ENCODE measurements at regions not wholly inside any gene's neighbourhood (a gene's known extent, or its start where the extent isn't known, plus 50 kb on each side); places are given as distances from the start of the nearest gene placed in this dataset.

- no peak for TF ChIP-seq CTCF (IDR thresholded peaks at IDR 0.05)
- TF ChIP-seq POLR2A (IDR thresholded peaks at IDR 0.05), result no peak
Observed at GRCh38 chr5:179455320-179455719, 95.0 kb upstream of the RUFY1 start.

All from stomach (tissue), 4 donors.